Suprapubic skin (tissue), 4 donors: ENCODE measurements at regions not wholly inside any gene's neighbourhood (a gene's known extent, or its start where the extent isn't known, plus 50 kb on each side); places are given as distances from the start of the nearest gene placed in this dataset.

Source experiments
- POLR2A ChIP-seq, 2 donors: fragments of 450-650 bp; IDR thresholded peaks; one replicate each; pipeline ENCODE4 v1.6.1; 2017; ENCODE audit warnings: antibody characterized with exemption in 2 of 2, mild to moderate bottlenecking in 2 of 2, moderate library complexity in 2 of 2
- POLR2AphosphoS5 ChIP-seq, 3 donors: sonication (generic); formaldehyde crosslinking; IDR thresholded peaks; one replicate each; pipeline ENCODE4 v1.6.1; 2017; ENCODE audit warnings: antibody characterized with exemption in 3 of 3
- TF ChIP-seq, protein P1 (sequence below), 2 donors: fragments of 200-600 bp in 1 of 2; fragments of 450-650 bp in 1 of 2; sonication (generic) in 1 of 2; IDR thresholded peaks; one replicate each; pipeline ENCODE4 v1.5.1; 2016 to 2019; ENCODE audit warnings: antibody characterized with exemption in 2 of 2, mild to moderate bottlenecking in 1 of 2, moderate library complexity in 1 of 2

GRCh38 chr15:97196048-97197014 lies 764.2 kb upstream of the ARRDC4 start:
- TF ChIP-seq POLR2A (IDR thresholded peaks at IDR 0.05) (no peak), POLR2AphosphoS5 (IDR thresholded peaks at IDR 0.05) (no peak)
- TF ChIP-seq, protein P1, sequence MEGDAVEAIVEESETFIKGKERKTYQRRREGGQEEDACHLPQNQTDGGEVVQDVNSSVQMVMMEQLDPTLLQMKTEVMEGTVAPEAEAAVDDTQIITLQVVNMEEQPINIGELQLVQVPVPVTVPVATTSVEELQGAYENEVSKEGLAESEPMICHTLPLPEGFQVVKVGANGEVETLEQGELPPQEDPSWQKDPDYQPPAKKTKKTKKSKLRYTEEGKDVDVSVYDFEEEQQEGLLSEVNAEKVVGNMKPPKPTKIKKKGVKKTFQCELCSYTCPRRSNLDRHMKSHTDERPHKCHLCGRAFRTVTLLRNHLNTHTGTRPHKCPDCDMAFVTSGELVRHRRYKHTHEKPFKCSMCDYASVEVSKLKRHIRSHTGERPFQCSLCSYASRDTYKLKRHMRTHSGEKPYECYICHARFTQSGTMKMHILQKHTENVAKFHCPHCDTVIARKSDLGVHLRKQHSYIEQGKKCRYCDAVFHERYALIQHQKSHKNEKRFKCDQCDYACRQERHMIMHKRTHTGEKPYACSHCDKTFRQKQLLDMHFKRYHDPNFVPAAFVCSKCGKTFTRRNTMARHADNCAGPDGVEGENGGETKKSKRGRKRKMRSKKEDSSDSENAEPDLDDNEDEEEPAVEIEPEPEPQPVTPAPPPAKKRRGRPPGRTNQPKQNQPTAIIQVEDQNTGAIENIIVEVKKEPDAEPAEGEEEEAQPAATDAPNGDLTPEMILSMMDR (IDR thresholded peaks at IDR 0.05): no peak
